Breast epithelium (tissue), 3 donors: ENCODE measurements at regions not wholly inside any gene's neighbourhood (a gene's known extent, or its start where the extent isn't known, plus 50 kb on each side); places are given as distances from the start of the nearest gene placed in this dataset.

Experiments
- POLR2AphosphoS5 ChIP-seq, 3 donors: sonication (generic); formaldehyde crosslinking; IDR thresholded peaks; one replicate each; pipeline ENCODE4 v1.6.1; 2017; ENCODE audit warnings: antibody characterized with exemption in 3 of 3
- TF ChIP-seq, protein P1 (sequence below), 3 donors: fragments of 450-650 bp; IDR thresholded peaks; one replicate each; pipeline ENCODE4 v1.5.1; 2016 to 2017; ENCODE audit warnings: antibody characterized with exemption in 3 of 3, mild to moderate bottlenecking in 3 of 3, moderate library complexity in 3 of 3

DNA sequence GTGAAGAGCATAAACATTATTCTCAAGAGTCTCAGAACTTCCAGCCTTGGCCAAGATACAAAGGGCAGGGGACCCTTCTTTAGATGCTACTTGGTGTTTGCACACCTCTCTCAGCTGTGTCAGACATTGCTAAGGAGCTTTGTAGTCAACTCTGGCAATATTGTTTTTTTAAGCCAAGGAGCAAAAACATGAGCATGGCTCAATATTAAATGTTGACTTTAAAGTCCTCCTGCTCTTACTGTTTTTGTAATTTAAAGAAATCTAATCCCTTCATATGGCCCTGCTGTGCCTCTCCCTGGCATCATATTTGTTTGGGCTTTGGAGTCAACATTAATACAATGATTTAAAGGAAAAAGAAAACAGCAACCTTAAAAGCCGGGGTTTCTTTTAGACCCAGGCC, 67.9 kb upstream of the TMEM170B start:
- TF ChIP-seq, protein P1, sequence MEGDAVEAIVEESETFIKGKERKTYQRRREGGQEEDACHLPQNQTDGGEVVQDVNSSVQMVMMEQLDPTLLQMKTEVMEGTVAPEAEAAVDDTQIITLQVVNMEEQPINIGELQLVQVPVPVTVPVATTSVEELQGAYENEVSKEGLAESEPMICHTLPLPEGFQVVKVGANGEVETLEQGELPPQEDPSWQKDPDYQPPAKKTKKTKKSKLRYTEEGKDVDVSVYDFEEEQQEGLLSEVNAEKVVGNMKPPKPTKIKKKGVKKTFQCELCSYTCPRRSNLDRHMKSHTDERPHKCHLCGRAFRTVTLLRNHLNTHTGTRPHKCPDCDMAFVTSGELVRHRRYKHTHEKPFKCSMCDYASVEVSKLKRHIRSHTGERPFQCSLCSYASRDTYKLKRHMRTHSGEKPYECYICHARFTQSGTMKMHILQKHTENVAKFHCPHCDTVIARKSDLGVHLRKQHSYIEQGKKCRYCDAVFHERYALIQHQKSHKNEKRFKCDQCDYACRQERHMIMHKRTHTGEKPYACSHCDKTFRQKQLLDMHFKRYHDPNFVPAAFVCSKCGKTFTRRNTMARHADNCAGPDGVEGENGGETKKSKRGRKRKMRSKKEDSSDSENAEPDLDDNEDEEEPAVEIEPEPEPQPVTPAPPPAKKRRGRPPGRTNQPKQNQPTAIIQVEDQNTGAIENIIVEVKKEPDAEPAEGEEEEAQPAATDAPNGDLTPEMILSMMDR (IDR thresholded peaks at IDR 0.05) = no peak
- no peak for TF ChIP-seq POLR2AphosphoS5 (IDR thresholded peaks at IDR 0.05)
